ENCODE measurements at regions not wholly inside any gene's neighbourhood (a gene's known extent, or its start where the extent isn't known, plus 50 kb on each side); places are given as distances from the start of the nearest gene placed in this dataset.

GRCh38 chr3:66642484-66642883 is 141.7 kb upstream of the LRIG1 start:
- TF ChIP-seq, protein P1, sequence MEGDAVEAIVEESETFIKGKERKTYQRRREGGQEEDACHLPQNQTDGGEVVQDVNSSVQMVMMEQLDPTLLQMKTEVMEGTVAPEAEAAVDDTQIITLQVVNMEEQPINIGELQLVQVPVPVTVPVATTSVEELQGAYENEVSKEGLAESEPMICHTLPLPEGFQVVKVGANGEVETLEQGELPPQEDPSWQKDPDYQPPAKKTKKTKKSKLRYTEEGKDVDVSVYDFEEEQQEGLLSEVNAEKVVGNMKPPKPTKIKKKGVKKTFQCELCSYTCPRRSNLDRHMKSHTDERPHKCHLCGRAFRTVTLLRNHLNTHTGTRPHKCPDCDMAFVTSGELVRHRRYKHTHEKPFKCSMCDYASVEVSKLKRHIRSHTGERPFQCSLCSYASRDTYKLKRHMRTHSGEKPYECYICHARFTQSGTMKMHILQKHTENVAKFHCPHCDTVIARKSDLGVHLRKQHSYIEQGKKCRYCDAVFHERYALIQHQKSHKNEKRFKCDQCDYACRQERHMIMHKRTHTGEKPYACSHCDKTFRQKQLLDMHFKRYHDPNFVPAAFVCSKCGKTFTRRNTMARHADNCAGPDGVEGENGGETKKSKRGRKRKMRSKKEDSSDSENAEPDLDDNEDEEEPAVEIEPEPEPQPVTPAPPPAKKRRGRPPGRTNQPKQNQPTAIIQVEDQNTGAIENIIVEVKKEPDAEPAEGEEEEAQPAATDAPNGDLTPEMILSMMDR (IDR thresholded peaks at IDR 0.05) = no peak
- TF ChIP-seq POLR2A (IDR thresholded peaks at IDR 0.05) = no peak
